IMR-90 (cell line): ENCODE measurements at regions not wholly inside any gene's neighbourhood (a gene's known extent, or its start where the extent isn't known, plus 50 kb on each side); places are given as distances from the start of the nearest gene placed in this dataset.

Experiments
- ATAC-seq: fragments of 200-7000 bp; cut with Tn5 transposase; 2 replicates; pipeline ENCODE4 v1.9.1; 2020; ENCODE audit warnings: low read depth, mild to moderate bottlenecking, moderate library complexity
- BruUV-seq: library from RNA; stranded (reverse); fragments of 400-500 nt; replicated peaks from 2 replicates; lab custom pipeline; 2021; lab: Mats Ljungman, UMichigan
- CTCF ChIA-PET: fragments of 300-600 bp; formaldehyde crosslinking; extraction: SDS; loops from one replicate; lab custom pipeline; 2021; ENCODE audit warnings: antibody characterized with exemption; lab: Yijun Ruan, JAX
- POLR2A ChIA-PET: fragments of 300-600 bp; sonication (Branson Sonifier 250); formaldehyde crosslinking; loops from one replicate; lab custom pipeline; 2022; ENCODE audit warnings: antibody characterized with exemption; ENCODE audit not compliant: unreplicated experiment; lab: Charles Lee
- DNase-seq: peaks from one replicate; pipeline ENCODE4 v3.0.0; 2013
- H2AFZ ChIP-seq: replicated peaks from 2 replicates; pipeline ENCODE3; 2013; ENCODE audit warnings: low read length, mild to moderate bottlenecking; ENCODE audit not compliant: poor library complexity
- H2AK5ac ChIP-seq: 2 replicates; pipeline ENCODE4 v1.6.1; 2013; ENCODE audit warnings: low read depth, low read length, inconsistent platforms
- H2AK9ac ChIP-seq: replicated peaks from 2 replicates; pipeline ENCODE3; 2013; ENCODE audit warnings: mild to moderate bottlenecking, low read depth, low read length, moderate library complexity; ENCODE audit not compliant: poor library complexity
- H2BK120ac ChIP-seq: 2 replicates; pipeline ENCODE4 v1.6.1; 2013; ENCODE audit warnings: low read depth, low read length, inconsistent platforms
- H2BK15ac ChIP-seq: 3 replicates; pipeline ENCODE4 v1.6.1; 2013; ENCODE audit warnings: low read depth, low read length, inconsistent platforms
- H2BK20ac ChIP-seq: 2 replicates; pipeline ENCODE4 v1.6.1; 2013; ENCODE audit warnings: low read depth, mild to moderate bottlenecking, inconsistent platforms, low read length, moderate library complexity
- H2BK5ac ChIP-seq: 2 replicates; pipeline ENCODE4 v1.6.1; 2013; ENCODE audit warnings: mild to moderate bottlenecking, low read depth, low read length, inconsistent platforms; ENCODE audit not compliant: poor library complexity, severe bottlenecking
- H3K14ac ChIP-seq: replicated peaks from 2 replicates; pipeline ENCODE4 v1.6.1; 2013; ENCODE audit warnings: low read depth, low read length, inconsistent platforms
- H3K18ac ChIP-seq: 2 replicates; pipeline ENCODE4 v1.6.1; 2013; ENCODE audit warnings: low read depth, low read length, control low read depth
- H3K23ac ChIP-seq: 2 replicates; pipeline ENCODE4 v1.6.1; 2013; ENCODE audit warnings: low read depth, low read length, inconsistent platforms
- H3K27ac ChIP-seq: 2 replicates; pipeline ENCODE4 v1.5.1; 2013; ENCODE audit warnings: mild to moderate bottlenecking, control low read depth, low read length; ENCODE audit not compliant: insufficient read depth
- H3K27me3 ChIP-seq: 2 replicates; pipeline ENCODE4 v1.6.1; 2013; ENCODE audit warnings: low read length; ENCODE audit not compliant: control insufficient read depth, insufficient read depth
- H3K36me3 ChIP-seq: 2 replicates; pipeline ENCODE4 v1.6.1; 2013; ENCODE audit warnings: low read length, mixed read lengths; ENCODE audit not compliant: control insufficient read depth, insufficient read depth
- H3K4ac ChIP-seq: 2 replicates; pipeline ENCODE4 v1.6.1; 2013; ENCODE audit warnings: low read depth, low read length, inconsistent platforms
- H3K4me1 ChIP-seq: 2 replicates; pipeline ENCODE4 v1.6.1; 2013; ENCODE audit warnings: low read length, mixed read lengths; ENCODE audit not compliant: control insufficient read depth, insufficient read depth
- H3K4me2 ChIP-seq: 2 replicates; pipeline ENCODE4 v1.6.1; 2013; ENCODE audit warnings: low read depth, mild to moderate bottlenecking, control low read depth, low read length, moderate library complexity
- H3K4me3 ChIP-seq: 2 replicates; pipeline ENCODE4 v1.5.1; 2013; ENCODE audit warnings: low read depth, mild to moderate bottlenecking, control low read depth, low read length, moderate library complexity; ENCODE audit not compliant: insufficient read depth
- H3K56ac ChIP-seq: 2 replicates; pipeline ENCODE4 v1.6.1; 2013; ENCODE audit warnings: low read length, inconsistent platforms; ENCODE audit not compliant: insufficient read depth; ENCODE audit errors: extremely low read depth
- H3K79me1 ChIP-seq, 2 experiments: 2 replicates each; pipeline ENCODE4 v1.6.1; 2013; ENCODE audit warnings: low read length in 2 of 2, inconsistent platforms in 1 of 2, low read depth in 1 of 2
- H3K9ac ChIP-seq: 2 replicates; pipeline ENCODE4 v1.6.1; 2013; ENCODE audit warnings: low read depth, low read length, control low read depth
- H3K9me1 ChIP-seq: 2 replicates; pipeline ENCODE4 v1.6.1; 2013; ENCODE audit warnings: low read length, inconsistent platforms; ENCODE audit not compliant: insufficient read depth
- H3K9me3 ChIP-seq: 2 replicates; pipeline ENCODE4 v1.6.1; 2013; ENCODE audit warnings: low read length; ENCODE audit not compliant: control insufficient read depth, insufficient read depth
- H4K20me1 ChIP-seq: 2 replicates; pipeline ENCODE4 v1.6.1; 2013; ENCODE audit warnings: low read length, inconsistent platforms; ENCODE audit not compliant: insufficient read depth
- H4K5ac ChIP-seq: 2 replicates; pipeline ENCODE4 v1.6.1; 2013; ENCODE audit warnings: mild to moderate bottlenecking, low read depth, low read length, control low read depth
- H4K8ac ChIP-seq, 2 experiments: 2 replicates each; pipeline ENCODE4 v1.6.1; 2013; ENCODE audit warnings: low read depth in 2 of 2, low read length in 2 of 2, control low read depth in 1 of 2, inconsistent platforms in 1 of 2
- H4K91ac ChIP-seq: 2 replicates; pipeline ENCODE4 v1.6.1; 2013; ENCODE audit warnings: low read depth, low read length, inconsistent platforms; ENCODE audit not compliant: insufficient read depth
- CHD1 ChIP-seq: IDR thresholded peaks from 2 replicates; pipeline ENCODE4 v1.6.1; 2012; ENCODE audit warnings: low read depth, low read length, improper control_type of control experiment
- FOS ChIP-seq: fragments of 150-350 bp; IDR thresholded peaks from 2 replicates; pipeline ENCODE4 v1.6.1; 2016; ENCODE audit warnings: low read depth, low read length
- MAFK ChIP-seq: IDR thresholded peaks from 2 replicates; pipeline ENCODE4 v1.6.1; 2012; ENCODE audit warnings: low read depth, low read length, improper control_type of control experiment
- MAZ ChIP-seq: IDR thresholded peaks from 2 replicates; pipeline ENCODE4 v1.6.1; 2012; ENCODE audit warnings: low read depth, mild to moderate bottlenecking, low read length, improper control_type of control experiment, moderate library complexity, borderline replicate concordance
- MXI1 ChIP-seq: IDR thresholded peaks from 2 replicates; pipeline ENCODE4 v1.6.1; 2012; ENCODE audit warnings: low read depth, mild to moderate bottlenecking, low read length, moderate library complexity, borderline replicate concordance
- NFE2L2 ChIP-seq: fragments of 150-350 bp; IDR thresholded peaks from 2 replicates; pipeline ENCODE4 v1.6.1; 2016; ENCODE audit warnings: low read depth, mild to moderate bottlenecking, low read length
- POLR2A ChIP-seq: IDR thresholded peaks from 2 replicates; pipeline ENCODE4 v1.6.1; 2012; ENCODE audit warnings: mild to moderate bottlenecking, low read depth, low read length
- RAD21 ChIP-seq: IDR thresholded peaks from 2 replicates; pipeline ENCODE4 v1.6.1; 2012; ENCODE audit warnings: low read length, improper control_type of control experiment
- RCOR1 ChIP-seq: IDR thresholded peaks from 2 replicates; pipeline ENCODE4 v1.6.1; 2012; ENCODE audit warnings: mild to moderate bottlenecking, low read length, improper control_type of control experiment; ENCODE audit not compliant: insufficient replicate concordance
- RFX5 ChIP-seq: IDR thresholded peaks from 2 replicates; pipeline ENCODE4 v1.8.0; 2012; ENCODE audit warnings: low read depth, mild to moderate bottlenecking, low read length, moderate library complexity
- SMC3 ChIP-seq: fragments of 150-350 bp; IDR thresholded peaks from 2 replicates; pipeline ENCODE4 v1.6.1; 2016; ENCODE audit warnings: low read depth, mild to moderate bottlenecking, antibody characterized with exemption, low read length, moderate library complexity
- WGBS, 2 experiments: methylation state at CpG; one replicate each; pipeline versions ENCODE4 v1.1.5 to v1.1.7; 2013; ENCODE audit warnings: missing lambda C conversion rate in 2 of 2; ENCODE audit not compliant: insufficient read length in 1 of 2; ENCODE audit errors: extremely low coverage in 2 of 2; 5-methylcytosine and 5-hydroxymethylcytosine counted together
- dilution Hi-C: fragments of 300-500 bp; cut with HindIII; formaldehyde crosslinking; loops from one replicate; pipeline ENCODE4 v1.14.3; 2018; ENCODE audit warnings: low sequenced_read_pairs; ENCODE audit not compliant: unreplicated experiment
- in situ Hi-C: fragments of 300-500 bp; cut with MboI; formaldehyde crosslinking; loops from 3 replicates; pipeline ENCODE4 v1.14.3; 2019; ENCODE audit warnings: low sequenced_read_pairs, inconsistent platforms, mixed read lengths
- intact Hi-C: fragments of 100-400 bp; cut with micrococcal nuclease; formaldehyde crosslinking; loops from 2 replicates; pipeline ENCODE4 v1.10.0; 2022
- TF ChIP-seq, protein P1 (sequence below): fragments of 150-350 bp; IDR thresholded peaks from 2 replicates; pipeline ENCODE4 v1.6.1; 2016; ENCODE audit warnings: low read depth, mild to moderate bottlenecking, low read length, moderate library complexity, borderline replicate concordance
- TF ChIP-seq, protein P2 (sequence below): conservative IDR thresholded peaks from 2 replicates; pipeline ENCODE4 v1.5.1; 2012; ENCODE audit warnings: mild to moderate bottlenecking, low read depth, low read length, improper control_type of control experiment
- TF ChIP-seq, protein P3 (sequence below): fragments of 150-350 bp; IDR thresholded peaks from 2 replicates; pipeline ENCODE4 v1.6.1; 2017; ENCODE audit warnings: mild to moderate bottlenecking, antibody characterized with exemption, low read length, low read depth

DNA sequence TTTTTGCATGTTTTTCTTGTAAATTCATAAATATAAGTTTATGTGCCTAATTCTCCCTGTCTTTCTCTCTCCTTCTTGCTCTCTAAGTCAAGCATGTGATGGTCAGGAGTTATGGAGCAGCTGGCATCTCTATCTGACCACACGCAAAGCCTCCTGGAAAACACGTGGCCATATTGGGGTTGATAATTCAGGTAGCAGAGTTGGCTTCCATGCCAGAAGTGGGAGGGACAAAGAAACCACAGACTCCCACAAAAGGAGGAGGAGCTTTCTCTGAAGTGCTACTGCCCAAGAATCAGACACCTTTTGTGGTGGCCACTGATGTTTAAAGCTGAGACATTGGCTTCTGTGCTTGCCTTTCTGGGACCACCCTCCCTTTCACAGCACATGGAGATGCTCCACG lies 517.6 kb upstream of the TMEM132C start:
- Histone ChIP-seq H3K23ac (no peak overlapping the region), H2BK20ac (no peak overlapping the region), H4K8ac (no peak overlapping the region), H2AFZ (no peak overlapping the region), H4K20me1 (no peaks in the 10 kb centered on the region), H3K4me2 (no peak overlapping the region), H3K4me3 (no peak overlapping the region), H3K18ac (no peak overlapping the region), H2AK9ac (no peak overlapping the region), H3K9ac (no peak overlapping the region), H2BK15ac (no peak overlapping the region), H3K27ac (no peak overlapping the region), H2BK120ac (no peak overlapping the region), H3K79me1 (no peaks in the 10 kb centered on the region), H3K9me3 (peaks cover 15% of the 10 kb centered on the region; the same call in 1 of the 2 replicates), H2AK5ac (no peak overlapping the region), H4K5ac (no peak overlapping the region), H3K4ac (no peak overlapping the region), H4K91ac (no peak overlapping the region), H3K4me1 (no peaks in the 10 kb centered on the region), H3K14ac (no peak overlapping the region), H3K56ac (no peak overlapping the region), H3K36me3 (no peaks in the 10 kb centered on the region), H3K27me3 (no peaks in the 10 kb centered on the region), H2BK5ac (no peak overlapping the region), H3K9me1 (no peaks in the 10 kb centered on the region)
- dilution Hi-C loops: no loop called here
- no CpG with 5 or more reads among the region's 3 CpGs for WGBS, 2 experiments
- DNase-seq: no peak
- ChIA-PET CTCF (no interaction called here), POLR2A (no interaction called here)
- intact Hi-C loops: no loop called here
- no TSS peak for BruUV-seq
- in situ Hi-C loops: no loop called here
- ATAC-seq: no peak
- TF ChIP-seq, protein P1, sequence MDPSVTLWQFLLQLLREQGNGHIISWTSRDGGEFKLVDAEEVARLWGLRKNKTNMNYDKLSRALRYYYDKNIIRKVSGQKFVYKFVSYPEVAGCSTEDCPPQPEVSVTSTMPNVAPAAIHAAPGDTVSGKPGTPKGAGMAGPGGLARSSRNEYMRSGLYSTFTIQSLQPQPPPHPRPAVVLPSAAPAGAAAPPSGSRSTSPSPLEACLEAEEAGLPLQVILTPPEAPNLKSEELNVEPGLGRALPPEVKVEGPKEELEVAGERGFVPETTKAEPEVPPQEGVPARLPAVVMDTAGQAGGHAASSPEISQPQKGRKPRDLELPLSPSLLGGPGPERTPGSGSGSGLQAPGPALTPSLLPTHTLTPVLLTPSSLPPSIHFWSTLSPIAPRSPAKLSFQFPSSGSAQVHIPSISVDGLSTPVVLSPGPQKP: no peak
- no peak for TF ChIP-seq MAZ
- TF ChIP-seq RFX5: no peak
- TF ChIP-seq MXI1: no peak
- TF ChIP-seq SMC3: no peak
- no peak for TF ChIP-seq POLR2A
- no peak for TF ChIP-seq RCOR1
- TF ChIP-seq RAD21: no peak
- TF ChIP-seq NFE2L2: no peak
- TF ChIP-seq, protein P2, sequence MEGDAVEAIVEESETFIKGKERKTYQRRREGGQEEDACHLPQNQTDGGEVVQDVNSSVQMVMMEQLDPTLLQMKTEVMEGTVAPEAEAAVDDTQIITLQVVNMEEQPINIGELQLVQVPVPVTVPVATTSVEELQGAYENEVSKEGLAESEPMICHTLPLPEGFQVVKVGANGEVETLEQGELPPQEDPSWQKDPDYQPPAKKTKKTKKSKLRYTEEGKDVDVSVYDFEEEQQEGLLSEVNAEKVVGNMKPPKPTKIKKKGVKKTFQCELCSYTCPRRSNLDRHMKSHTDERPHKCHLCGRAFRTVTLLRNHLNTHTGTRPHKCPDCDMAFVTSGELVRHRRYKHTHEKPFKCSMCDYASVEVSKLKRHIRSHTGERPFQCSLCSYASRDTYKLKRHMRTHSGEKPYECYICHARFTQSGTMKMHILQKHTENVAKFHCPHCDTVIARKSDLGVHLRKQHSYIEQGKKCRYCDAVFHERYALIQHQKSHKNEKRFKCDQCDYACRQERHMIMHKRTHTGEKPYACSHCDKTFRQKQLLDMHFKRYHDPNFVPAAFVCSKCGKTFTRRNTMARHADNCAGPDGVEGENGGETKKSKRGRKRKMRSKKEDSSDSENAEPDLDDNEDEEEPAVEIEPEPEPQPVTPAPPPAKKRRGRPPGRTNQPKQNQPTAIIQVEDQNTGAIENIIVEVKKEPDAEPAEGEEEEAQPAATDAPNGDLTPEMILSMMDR: no peak
- no peak for TF ChIP-seq CHD1
- TF ChIP-seq, protein P3, sequence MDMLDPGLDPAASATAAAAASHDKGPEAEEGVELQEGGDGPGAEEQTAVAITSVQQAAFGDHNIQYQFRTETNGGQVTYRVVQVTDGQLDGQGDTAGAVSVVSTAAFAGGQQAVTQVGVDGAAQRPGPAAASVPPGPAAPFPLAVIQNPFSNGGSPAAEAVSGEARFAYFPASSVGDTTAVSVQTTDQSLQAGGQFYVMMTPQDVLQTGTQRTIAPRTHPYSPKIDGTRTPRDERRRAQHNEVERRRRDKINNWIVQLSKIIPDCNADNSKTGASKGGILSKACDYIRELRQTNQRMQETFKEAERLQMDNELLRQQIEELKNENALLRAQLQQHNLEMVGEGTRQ: no peak
- no peak for TF ChIP-seq FOS
- TF ChIP-seq MAFK: no peak
